ENCODE measurements at regions not wholly inside any gene's neighbourhood (a gene's known extent, or its start where the extent isn't known, plus 50 kb on each side); places are given as distances from the start of the nearest gene placed in this dataset.

DNA sequence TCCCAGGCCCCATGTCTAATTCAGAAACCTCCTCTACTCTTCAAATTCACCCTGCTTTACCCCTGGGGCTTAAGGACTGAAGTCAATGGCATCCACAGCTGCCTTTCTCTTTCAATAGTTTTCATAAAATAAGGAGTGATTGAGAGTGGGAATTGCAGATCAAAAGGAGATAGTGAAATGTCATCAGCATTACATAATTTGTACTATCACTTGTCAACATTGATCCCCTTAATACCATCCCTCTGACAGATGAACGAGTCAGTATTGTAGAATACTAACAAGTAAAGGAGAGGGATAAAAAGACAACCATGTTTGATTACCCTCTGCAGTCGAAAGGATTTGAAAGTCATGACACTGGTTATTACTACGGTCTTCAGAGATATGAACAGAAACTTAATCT lies 212.4 kb downstream of the TMEM114 start:
- H3K36me3 ChIP-seq (ENCODE audit: control insufficient read depth, insufficient read depth, low read length): no peaks in the 10 kb centered on the region
- no peaks in the 10 kb centered on the region for H3K27me3 ChIP-seq (replicated peaks; ENCODE audit: control insufficient read depth, insufficient read depth, low read length)
- TF ChIP-seq, protein P1, sequence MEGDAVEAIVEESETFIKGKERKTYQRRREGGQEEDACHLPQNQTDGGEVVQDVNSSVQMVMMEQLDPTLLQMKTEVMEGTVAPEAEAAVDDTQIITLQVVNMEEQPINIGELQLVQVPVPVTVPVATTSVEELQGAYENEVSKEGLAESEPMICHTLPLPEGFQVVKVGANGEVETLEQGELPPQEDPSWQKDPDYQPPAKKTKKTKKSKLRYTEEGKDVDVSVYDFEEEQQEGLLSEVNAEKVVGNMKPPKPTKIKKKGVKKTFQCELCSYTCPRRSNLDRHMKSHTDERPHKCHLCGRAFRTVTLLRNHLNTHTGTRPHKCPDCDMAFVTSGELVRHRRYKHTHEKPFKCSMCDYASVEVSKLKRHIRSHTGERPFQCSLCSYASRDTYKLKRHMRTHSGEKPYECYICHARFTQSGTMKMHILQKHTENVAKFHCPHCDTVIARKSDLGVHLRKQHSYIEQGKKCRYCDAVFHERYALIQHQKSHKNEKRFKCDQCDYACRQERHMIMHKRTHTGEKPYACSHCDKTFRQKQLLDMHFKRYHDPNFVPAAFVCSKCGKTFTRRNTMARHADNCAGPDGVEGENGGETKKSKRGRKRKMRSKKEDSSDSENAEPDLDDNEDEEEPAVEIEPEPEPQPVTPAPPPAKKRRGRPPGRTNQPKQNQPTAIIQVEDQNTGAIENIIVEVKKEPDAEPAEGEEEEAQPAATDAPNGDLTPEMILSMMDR (IDR thresholded peaks at IDR 0.05; ENCODE audit: insufficient read depth, low read length, poor library complexity, severe bottlenecking): no peak
- DNase-seq (ENCODE audit: extremely low read depth, insufficient read length): no peak
- H3K4me3 ChIP-seq (replicated peaks; ENCODE audit: low read depth, low read length): no peak overlapping the region

DNA sequence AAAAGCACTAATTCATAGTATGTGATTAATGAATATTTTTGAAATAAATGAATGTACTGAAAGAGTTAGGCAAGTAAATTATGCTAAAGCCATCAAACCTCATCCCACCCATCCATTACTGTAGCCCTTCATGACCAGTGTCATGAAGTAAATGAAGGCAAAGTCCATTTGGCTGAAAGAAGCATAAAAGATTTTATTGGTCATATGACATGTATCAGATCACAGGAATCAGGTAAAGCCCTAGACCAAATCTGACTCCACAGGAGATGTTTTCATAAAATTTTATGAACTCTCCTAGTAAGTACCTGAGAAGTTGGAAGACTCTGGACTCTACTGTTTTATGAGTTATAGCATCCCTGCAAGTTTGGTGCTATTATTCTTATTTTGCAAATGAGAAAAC lies 213.5 kb downstream of the TMEM114 start:
- H3K27me3 ChIP-seq (replicated peaks; ENCODE audit: control insufficient read depth, insufficient read depth, low read length): no peaks in the 10 kb centered on the region
- H3K36me3 ChIP-seq (ENCODE audit: control insufficient read depth, insufficient read depth, low read length): no peaks in the 10 kb centered on the region
- TF ChIP-seq, protein P1 (IDR thresholded peaks at IDR 0.05; ENCODE audit: insufficient read depth, low read length, poor library complexity, severe bottlenecking): no peak
- no peak for DNase-seq (ENCODE audit: extremely low read depth, insufficient read length)
- H3K4me3 ChIP-seq (replicated peaks; ENCODE audit: low read depth, low read length): no peak overlapping the region

DNA sequence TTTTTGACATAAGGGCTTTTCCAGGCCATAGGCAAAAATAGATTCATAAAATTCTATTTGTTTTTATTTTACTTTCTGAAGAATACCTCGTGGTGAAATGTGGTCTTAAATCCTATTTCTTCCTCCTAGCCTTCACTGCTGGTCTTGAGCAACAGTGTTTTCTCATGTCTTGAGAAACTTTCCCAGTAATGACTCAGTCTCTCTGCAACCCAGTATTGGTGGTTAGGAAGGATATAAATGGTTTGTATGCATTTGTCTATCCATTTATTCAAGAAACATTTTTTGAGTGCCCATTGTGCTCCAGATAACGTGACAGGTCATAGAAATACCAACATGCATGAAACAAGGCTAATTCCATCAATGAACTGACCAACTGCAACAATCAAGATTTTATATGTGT lies 213.9 kb downstream of the TMEM114 start:
- Histone ChIP-seq H3K27me3 (replicated peaks; ENCODE audit: control insufficient read depth, insufficient read depth, low read length) (no peaks in the 10 kb centered on the region), H3K4me3 (replicated peaks; ENCODE audit: low read depth, low read length) (no peak overlapping the region), H3K36me3 (ENCODE audit: control insufficient read depth, insufficient read depth, low read length) (no peaks in the 10 kb centered on the region)
- TF ChIP-seq, protein P1 (IDR thresholded peaks at IDR 0.05; ENCODE audit: insufficient read depth, low read length, poor library complexity, severe bottlenecking): no peak
- DNase-seq (ENCODE audit: extremely low read depth, insufficient read length): no peak

DNA sequence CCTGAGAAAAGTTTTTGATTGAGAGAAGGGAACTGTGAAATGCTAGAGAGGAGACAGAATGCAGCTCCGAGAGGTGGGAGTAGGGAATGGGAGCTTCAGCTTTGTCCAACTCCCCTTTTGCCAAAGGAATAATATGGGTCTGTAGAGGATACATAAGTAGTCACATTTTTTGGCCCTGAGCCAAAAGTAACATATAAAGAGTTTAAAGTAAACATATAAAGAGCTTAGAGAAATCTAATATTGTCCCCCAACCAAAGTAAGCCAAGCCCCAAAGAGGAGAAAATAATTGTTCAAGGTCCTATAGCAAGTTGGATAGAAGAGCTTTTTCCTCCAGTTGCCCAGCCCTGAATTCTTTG lies 215.1 kb downstream of the TMEM114 start:
- no peak for DNase-seq (ENCODE audit: extremely low read depth, insufficient read length)
- H3K4me3 ChIP-seq (replicated peaks; ENCODE audit: low read depth, low read length): no peak overlapping the region
- TF ChIP-seq, protein P1 (IDR thresholded peaks at IDR 0.05; ENCODE audit: insufficient read depth, low read length, poor library complexity, severe bottlenecking): no peak
- no peaks in the 10 kb centered on the region for H3K36me3 ChIP-seq (ENCODE audit: control insufficient read depth, insufficient read depth, low read length)
- no peaks in the 10 kb centered on the region for H3K27me3 ChIP-seq (replicated peaks; ENCODE audit: control insufficient read depth, insufficient read depth, low read length)

DNA sequence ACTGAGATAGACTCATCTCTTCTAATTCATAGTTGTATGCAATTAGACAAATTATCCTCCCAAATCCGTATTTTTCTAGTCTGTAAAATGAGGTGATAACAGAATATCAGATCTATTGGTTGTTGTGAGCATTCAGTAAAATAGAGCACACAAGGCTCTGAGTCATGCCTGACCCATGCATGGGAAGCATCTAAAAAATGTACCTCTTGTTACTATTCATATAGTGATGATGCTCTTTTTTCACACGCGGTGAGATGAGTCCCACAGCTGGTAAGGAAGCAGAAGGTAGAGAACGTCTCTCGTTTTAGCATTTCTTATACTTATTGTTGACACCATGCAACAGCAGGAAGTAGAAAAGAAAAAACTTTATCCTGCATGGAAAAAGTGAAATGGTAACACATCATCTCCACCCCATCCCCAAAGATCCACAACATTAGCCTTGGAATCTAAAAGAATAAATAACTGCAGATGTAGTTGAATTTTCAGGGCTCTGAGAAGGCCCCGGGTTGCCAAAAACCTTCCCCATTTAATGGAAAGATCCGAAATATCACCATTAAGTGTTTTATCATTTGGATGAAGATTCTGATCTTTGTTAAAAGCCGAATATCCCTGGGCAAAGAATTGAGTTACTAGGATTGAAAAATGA lies 215.6 kb downstream of the TMEM114 start:
- no peak for DNase-seq (ENCODE audit: extremely low read depth, insufficient read length)
- no peaks in the 10 kb centered on the region for H3K36me3 ChIP-seq (ENCODE audit: control insufficient read depth, insufficient read depth, low read length)
- TF ChIP-seq, protein P1 (IDR thresholded peaks at IDR 0.05; ENCODE audit: insufficient read depth, low read length, poor library complexity, severe bottlenecking): no peak
- H3K4me3 ChIP-seq (replicated peaks; ENCODE audit: low read depth, low read length): no peak overlapping the region
- H3K27me3 ChIP-seq (replicated peaks; ENCODE audit: control insufficient read depth, insufficient read depth, low read length): no peaks in the 10 kb centered on the region
